ENCODE measurements at regions not wholly inside any gene's neighbourhood (a gene's known extent, or its start where the extent isn't known, plus 50 kb on each side); places are given as distances from the start of the nearest gene placed in this dataset.

DNA sequence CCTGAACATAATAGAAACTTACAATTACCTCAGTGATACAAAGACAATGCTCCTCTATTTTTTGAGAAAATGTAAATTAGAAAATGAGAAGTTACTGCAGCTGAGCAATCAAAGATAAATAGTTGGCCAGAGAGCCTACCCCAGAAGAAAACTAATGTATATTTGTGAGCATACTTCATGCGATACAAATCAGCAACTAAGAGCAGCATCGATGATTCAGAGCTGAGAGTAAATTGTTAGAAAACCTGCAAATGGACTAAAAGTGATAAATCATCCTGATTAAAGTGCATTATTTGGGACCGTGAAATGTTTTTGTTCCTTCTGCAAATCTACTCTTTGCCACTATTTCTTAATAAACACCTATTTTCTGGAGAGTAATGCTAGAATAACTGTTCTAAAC is 285.7 kb downstream of the PPP1R3A start:
- no peaks in the 10 kb centered on the region for H3K36me3 Mint-ChIP-seq (ENCODE audit: insufficient read depth, unreplicated experiment)
- no peaks in the 10 kb centered on the region for H3K4me1 Mint-ChIP-seq (ENCODE audit: low read depth, unreplicated experiment)
- no peak for TF ChIP-seq CTCF (IDR thresholded peaks at IDR 0.05; ENCODE audit: unreplicated experiment)
- peaks cover 20% of the 10 kb centered on the region for H3K9me3 Mint-ChIP-seq (ENCODE audit: low read depth, unreplicated experiment)
- CTCF ChIA-PET: no interaction called here
- H3K27ac Mint-ChIP-seq (ENCODE audit: unreplicated experiment): no peak overlapping the region
- no peaks in the 10 kb centered on the region for H3K27me3 Mint-ChIP-seq (ENCODE audit: unreplicated experiment)
- BruUV-seq (replicated peaks): no TSS peak
- no peak overlapping the region for H3K4me3 Mint-ChIP-seq (ENCODE audit: low read depth, unreplicated experiment)
- no peak for DNase-seq
- intact Hi-C loops (cut with micrococcal nuclease; ENCODE audit: unreplicated experiment): no loop called here

GRCh38 chr7:113628948-113629847 is 289.6 kb downstream of the PPP1R3A start:
- Mint-ChIP-seq H3K27ac (ENCODE audit: unreplicated experiment) (no peak overlapping the region), H3K4me1 (ENCODE audit: low read depth, unreplicated experiment) (no peaks in the 10 kb centered on the region), H3K27me3 (ENCODE audit: unreplicated experiment) (no peaks in the 10 kb centered on the region), H3K36me3 (ENCODE audit: insufficient read depth, unreplicated experiment) (no peaks in the 10 kb centered on the region), H3K9me3 (ENCODE audit: low read depth, unreplicated experiment) (peaks cover 17% of the 10 kb centered on the region), H3K4me3 (ENCODE audit: low read depth, unreplicated experiment) (no peak overlapping the region)
- intact Hi-C loops (cut with micrococcal nuclease; ENCODE audit: unreplicated experiment): no loop called here
- BruUV-seq (replicated peaks): no TSS peak
- CTCF ChIA-PET: no interaction called here
- no peak for TF ChIP-seq CTCF (IDR thresholded peaks at IDR 0.05; ENCODE audit: unreplicated experiment)
- no peak for DNase-seq

DNA sequence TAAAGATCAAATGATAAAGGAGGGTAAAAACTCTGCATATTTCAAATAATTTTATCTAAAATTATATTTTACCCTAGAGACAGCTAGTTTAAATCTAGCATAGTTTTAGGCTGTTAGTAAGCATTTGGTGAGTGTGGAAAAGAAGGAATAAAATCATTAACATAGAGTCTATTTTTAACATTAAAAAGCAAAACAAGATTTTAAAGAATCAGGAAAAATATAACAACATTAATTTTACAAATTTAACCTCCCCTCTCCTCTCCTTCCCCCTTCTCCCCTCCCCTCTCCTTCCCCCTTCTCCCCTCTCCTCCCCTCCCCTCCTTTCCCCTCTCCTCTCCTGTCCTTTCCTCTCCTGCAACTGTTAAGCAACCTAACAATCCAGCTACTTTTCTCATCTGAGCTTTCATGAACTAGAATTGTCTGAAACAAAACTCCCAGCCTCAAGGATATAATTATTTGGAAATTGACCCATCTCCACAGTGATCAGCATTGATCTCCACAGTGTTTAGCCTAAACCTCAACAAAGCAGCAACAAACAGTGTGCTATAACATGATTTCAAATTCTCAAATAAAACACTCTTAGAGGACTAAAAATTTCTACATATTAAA is 293.2 kb downstream of the PPP1R3A start:
- BruUV-seq (replicated peaks): no TSS peak
- H3K4me1 Mint-ChIP-seq (ENCODE audit: low read depth, unreplicated experiment): no peaks in the 10 kb centered on the region
- peaks cover 19% of the 10 kb centered on the region for H3K9me3 Mint-ChIP-seq (ENCODE audit: low read depth, unreplicated experiment)
- H3K36me3 Mint-ChIP-seq (ENCODE audit: insufficient read depth, unreplicated experiment): no peaks in the 10 kb centered on the region
- H3K27ac Mint-ChIP-seq (ENCODE audit: unreplicated experiment): no peak overlapping the region
- DNase-seq: no peak
- TF ChIP-seq CTCF (IDR thresholded peaks at IDR 0.05; ENCODE audit: unreplicated experiment): no peak
- H3K4me3 Mint-ChIP-seq (ENCODE audit: low read depth, unreplicated experiment): no peak overlapping the region
- no peaks in the 10 kb centered on the region for H3K27me3 Mint-ChIP-seq (ENCODE audit: unreplicated experiment)
- CTCF ChIA-PET: no interaction called here
- intact Hi-C loops (cut with micrococcal nuclease; ENCODE audit: unreplicated experiment): no loop called here

DNA sequence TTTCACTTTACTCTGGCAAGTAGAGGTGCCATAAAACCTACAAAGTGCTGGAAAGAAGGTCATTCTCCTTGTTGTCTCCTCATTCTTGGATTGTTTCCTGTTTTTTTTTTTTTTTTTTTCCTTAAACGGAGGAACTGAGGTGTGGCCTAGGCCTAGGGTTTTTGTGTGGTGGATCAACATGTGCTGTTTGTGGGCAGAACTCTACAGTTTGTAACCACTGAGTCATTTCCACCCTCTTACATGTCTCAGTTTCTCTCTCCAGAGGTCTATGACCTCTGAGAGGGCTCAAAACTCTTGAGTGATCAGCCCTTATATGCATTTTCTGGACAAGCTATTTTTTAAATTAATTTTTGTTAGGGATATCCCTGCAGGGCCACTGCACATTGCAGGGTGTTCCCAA is 296.0 kb downstream of the PPP1R3A start:
- H3K4me3 Mint-ChIP-seq (ENCODE audit: low read depth, unreplicated experiment): no peak overlapping the region
- TF ChIP-seq CTCF (IDR thresholded peaks at IDR 0.05; ENCODE audit: unreplicated experiment): no peak
- H3K27me3 Mint-ChIP-seq (ENCODE audit: unreplicated experiment): no peaks in the 10 kb centered on the region
- H3K27ac Mint-ChIP-seq (ENCODE audit: unreplicated experiment): no peak overlapping the region
- no peak for DNase-seq
- CTCF ChIA-PET: no interaction called here
- no peaks in the 10 kb centered on the region for H3K4me1 Mint-ChIP-seq (ENCODE audit: low read depth, unreplicated experiment)
- no peaks in the 10 kb centered on the region for H3K36me3 Mint-ChIP-seq (ENCODE audit: insufficient read depth, unreplicated experiment)
- BruUV-seq (replicated peaks): no TSS peak
- H3K9me3 Mint-ChIP-seq (ENCODE audit: low read depth, unreplicated experiment): peaks cover 15% of the 10 kb centered on the region
- intact Hi-C loops (cut with micrococcal nuclease; ENCODE audit: unreplicated experiment): no loop called here

All from Calu3 (cell line).